KG1 (cell line): ENCODE measurements at regions not wholly inside any gene's neighbourhood (a gene's known extent, or its start where the extent isn't known, plus 50 kb on each side); places are given as distances from the start of the nearest gene placed in this dataset.

Source experiments
- DNase-seq: peaks from one replicate; lab custom pipeline; 2025; lab: John Stamatoyannopoulos, UW

DNA sequence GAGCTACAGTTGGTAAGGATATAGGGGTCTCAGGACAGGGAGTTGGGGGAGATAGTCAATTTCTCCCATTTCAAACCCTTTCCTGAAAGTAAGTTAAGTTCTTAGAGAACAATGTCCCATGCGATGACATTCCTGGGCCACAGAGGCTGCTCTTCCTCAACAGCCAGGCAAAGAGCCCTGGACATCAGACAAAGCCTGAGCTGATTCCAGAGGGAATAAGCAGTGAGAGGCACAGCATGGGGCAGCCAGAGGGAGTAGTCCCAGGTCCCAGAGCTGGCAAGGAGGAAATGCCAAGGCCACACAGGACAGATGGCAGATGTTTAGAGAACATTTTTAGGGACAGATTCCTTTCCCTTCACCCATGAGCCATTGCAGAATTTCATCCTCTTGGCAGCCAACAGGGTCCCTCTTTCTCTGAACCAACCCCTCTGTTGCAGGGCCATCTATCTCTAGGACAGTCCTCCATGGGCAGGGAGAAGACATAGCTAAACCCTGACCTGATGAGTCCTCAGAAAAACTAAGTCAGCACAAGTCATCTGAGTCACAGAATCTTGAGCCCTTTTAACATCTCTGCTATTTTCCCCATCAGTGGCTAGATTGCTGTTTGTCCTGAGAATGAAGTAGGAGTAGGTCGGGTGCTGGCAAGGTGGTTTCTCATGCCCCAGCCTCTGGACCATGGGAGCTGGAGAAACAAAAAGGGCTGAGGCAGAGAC, 60.3 kb upstream of the CALM2 start:
- no peak for DNase-seq

GRCh38 chr2:47235132-47235531, 58.8 kb upstream of the CALM2 start:
- no peak for DNase-seq

DNA sequence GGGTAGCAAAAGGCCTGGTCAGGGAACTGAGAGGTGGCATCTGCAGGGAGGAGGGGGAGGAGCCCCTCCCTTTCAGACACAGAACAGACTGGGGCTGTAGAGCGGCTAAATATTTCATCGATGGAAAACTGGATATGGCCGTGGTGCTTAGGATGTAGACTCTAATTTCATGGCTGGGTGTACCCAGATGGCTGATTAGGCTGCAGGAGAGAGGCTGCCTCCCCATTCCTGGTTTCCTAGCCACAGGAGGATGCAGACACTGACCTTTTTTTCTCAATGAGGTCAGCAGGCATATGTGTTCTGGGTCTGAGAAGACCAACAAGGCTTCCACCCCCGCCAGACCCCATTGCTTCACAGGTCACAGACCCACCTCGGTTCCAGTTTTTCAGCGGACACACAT, 58.1 kb upstream of the CALM2 start:
- DNase-seq: no peak

- no peak for DNase-seq
Measured at GRCh38 chr2:47232738-47233415, 56.6 kb upstream of the CALM2 start.

GRCh38 chr2:47230418-47230817, 54.1 kb upstream of the CALM2 start:
- DNase-seq: no peak

GRCh38 chr2:47227532-47228279, 51.4 kb upstream of the CALM2 start:
- DNase-seq: no peak

GRCh38 chr2:47226923-47227220, 50.6 kb upstream of the CALM2 start:
- no peak for DNase-seq

GRCh38 chr2:47226132-47226922, 50.0 kb upstream of the CALM2 start:
- no peak for DNase-seq
